GM12878 (cell line): ENCODE measurements at regions not wholly inside any gene's neighbourhood (a gene's known extent, or its start where the extent isn't known, plus 50 kb on each side); places are given as distances from the start of the nearest gene placed in this dataset.

ENCODE experiments used
- ATAC-seq: fragments of 200-7000 bp; cut with Tn5 transposase; 3 replicates; pipeline ENCODE4 v1.9.1; 2020; ENCODE audit warnings: mild to moderate bottlenecking, moderate library complexity
- BruUV-seq: library from RNA; stranded (reverse); fragments of 400-500 nt; replicated peaks from 2 replicates; lab custom pipeline; 2021; lab: Mats Ljungman, UMichigan
- CTCF ChIA-PET: fragments of 300-600 bp; sonication (Branson Sonifier 250); formaldehyde crosslinking; extraction: SDS; loops from one replicate; lab custom pipeline; 2021; ENCODE audit warnings: inconsistent platforms; lab: Yijun Ruan, JAX
- POLR2A ChIA-PET: fragments of 350-600 bp; formaldehyde crosslinking; extraction: SDS; loops from one replicate; lab custom pipeline; 2021; ENCODE audit warnings: inconsistent platforms; lab: Charles Lee
- RAD21 ChIA-PET: fragments of 300-600 bp; sonication (Branson Sonifier 250); formaldehyde crosslinking; loops from one replicate; lab custom pipeline; 2023; ENCODE audit warnings: antibody characterized with exemption; ENCODE audit not compliant: unreplicated experiment; lab: Charles Lee
- SMC1A ChIA-PET: fragments of 300-600 bp; sonication (Branson Sonifier 250); formaldehyde crosslinking; loops from one replicate; lab custom pipeline; 2023; ENCODE audit not compliant: unreplicated experiment, uncharacterized antibody; lab: Charles Lee
- DNase-seq: peaks from one replicate; pipeline ENCODE4 v3.0.0-alpha.2; 2011; ENCODE audit warnings: low read depth, low spot score
- FAIRE-seq: peaks from 3 replicates; lab custom pipeline; 2011; peaks lifted over from hg19 to GRCh38; lab: Jason Lieb, UNC
- H2AFZ ChIP-seq: 2 replicates; pipeline ENCODE4 v1.6.0; 2011; ENCODE audit warnings: low read depth, low read length, control low read depth; ENCODE audit not compliant: control insufficient read depth
- H3K27ac ChIP-seq: 2 replicates; pipeline ENCODE4 v1.5.1; 2011; ENCODE audit warnings: control low read depth; ENCODE audit not compliant: control insufficient read depth, insufficient read depth
- H3K27me3 ChIP-seq, 2 experiments: replicated peaks in 1 of 2; 2 replicates each; pipeline versions ENCODE4 v1.6.0 to v1.6.1; 2011; ENCODE audit warnings: low read length in 1 of 2; ENCODE audit not compliant: control insufficient read depth in 2 of 2, insufficient read depth in 2 of 2
- H3K36me3 ChIP-seq, 2 experiments: 2 replicates each; pipeline ENCODE4 v1.5.1; 2011; ENCODE audit warnings: low read length in 1 of 2; ENCODE audit not compliant: control insufficient read depth in 2 of 2, insufficient read depth in 2 of 2
- H3K4me1 ChIP-seq: 2 replicates; pipeline ENCODE4 v1.6.1; 2011; ENCODE audit warnings: mild to moderate bottlenecking, low read length, moderate library complexity, mixed read lengths; ENCODE audit not compliant: control insufficient read depth, insufficient read depth
- H3K4me2 ChIP-seq: 2 replicates; pipeline ENCODE4 v1.6.0; 2011; ENCODE audit warnings: control low read depth; ENCODE audit not compliant: control insufficient read depth, insufficient read depth
- H3K4me3 ChIP-seq: fragments of 200-600 bp; sonication (generic); 2 replicates; pipeline ENCODE4 v1.5.1; 2016
- H3K79me2 ChIP-seq: 2 replicates; pipeline ENCODE4 v1.6.0; 2011; ENCODE audit warnings: low read length; ENCODE audit not compliant: control insufficient read depth, insufficient read depth
- H3K9ac ChIP-seq: 2 replicates; pipeline ENCODE4 v1.8.0; 2011; ENCODE audit warnings: low read length, control low read depth, mixed read lengths; ENCODE audit not compliant: control insufficient read depth, insufficient read depth
- H3K9me3 ChIP-seq: replicated peaks from 3 replicates; pipeline ENCODE4 v1.5.1; 2011; ENCODE audit warnings: mild to moderate bottlenecking, low read length; ENCODE audit not compliant: control insufficient read depth, insufficient read depth
- H4K20me1 ChIP-seq: 2 replicates; pipeline ENCODE4 v1.6.0; 2011; ENCODE audit not compliant: control insufficient read depth, insufficient read depth
- CHD1 ChIP-seq: IDR thresholded peaks from 2 replicates; pipeline ENCODE4 v1.6.1; 2012; ENCODE audit warnings: low read depth, low read length, improper control_type of control experiment
- CREM ChIP-seq: IDR thresholded peaks from 2 replicates; pipeline ENCODE4 v1.6.1; 2014; ENCODE audit warnings: antibody characterized with exemption, low read depth
- ESRRA ChIP-seq: IDR thresholded peaks from 2 replicates; pipeline ENCODE4 v1.6.1; 2012; ENCODE audit warnings: mild to moderate bottlenecking, low read length, improper control_type of control experiment
- ZNF207 ChIP-seq: fragments of 450-650 bp; IDR thresholded peaks from 2 replicates; pipeline ENCODE4 v1.6.1; 2014; ENCODE audit warnings: antibody characterized with exemption, mild to moderate bottlenecking, borderline replicate concordance
- ZZZ3 ChIP-seq: IDR thresholded peaks from 2 replicates; pipeline ENCODE4 v1.6.1; 2011; ENCODE audit warnings: low read depth; ENCODE audit not compliant: control insufficient read depth, insufficient read length
- WGBS: methylation state at CpG from one replicate; pipeline ENCODE4 v1.1.6; 2016; ENCODE audit warnings: low lambda C conversion rate; ENCODE audit not compliant: insufficient replicate concordance, insufficient coverage; ENCODE audit errors: missing lambda C conversion rate; 5-methylcytosine and 5-hydroxymethylcytosine counted together
- in situ Hi-C: fragments of 300-500 bp; cut with MboI; formaldehyde crosslinking; loops from 9 replicates; pipeline ENCODE4 v1.14.3; 2018; ENCODE audit warnings: mixed read lengths
- intact Hi-C: fragments of 100-400 bp; cut with micrococcal nuclease; formaldehyde crosslinking; loops from one replicate; pipeline ENCODE4 v1.14.2; 2022; ENCODE audit not compliant: unreplicated experiment
- TF ChIP-seq, protein P1 (sequence below): fragments of 450-650 bp; IDR thresholded peaks from 2 replicates; pipeline ENCODE4 v1.6.1; 2016; ENCODE audit warnings: mild to moderate bottlenecking
- TF ChIP-seq, protein P2 (sequence below): fragments of 450-650 bp; IDR thresholded peaks from 2 replicates; pipeline ENCODE4 v1.6.1; 2017; ENCODE audit warnings: antibody characterized with exemption, mild to moderate bottlenecking, moderate library complexity
- TF ChIP-seq, protein P3 (sequence below): IDR thresholded peaks from 2 replicates; pipeline ENCODE4 v1.6.1; 2012; ENCODE audit warnings: low read depth, low read length, improper control_type of control experiment
- TF ChIP-seq, protein P4 (sequence below): IDR thresholded peaks from 2 replicates; pipeline ENCODE4 v1.6.1; 2012; ENCODE audit warnings: improper control_type of control experiment, low read depth, low read length; ENCODE audit not compliant: insufficient replicate concordance

DNA sequence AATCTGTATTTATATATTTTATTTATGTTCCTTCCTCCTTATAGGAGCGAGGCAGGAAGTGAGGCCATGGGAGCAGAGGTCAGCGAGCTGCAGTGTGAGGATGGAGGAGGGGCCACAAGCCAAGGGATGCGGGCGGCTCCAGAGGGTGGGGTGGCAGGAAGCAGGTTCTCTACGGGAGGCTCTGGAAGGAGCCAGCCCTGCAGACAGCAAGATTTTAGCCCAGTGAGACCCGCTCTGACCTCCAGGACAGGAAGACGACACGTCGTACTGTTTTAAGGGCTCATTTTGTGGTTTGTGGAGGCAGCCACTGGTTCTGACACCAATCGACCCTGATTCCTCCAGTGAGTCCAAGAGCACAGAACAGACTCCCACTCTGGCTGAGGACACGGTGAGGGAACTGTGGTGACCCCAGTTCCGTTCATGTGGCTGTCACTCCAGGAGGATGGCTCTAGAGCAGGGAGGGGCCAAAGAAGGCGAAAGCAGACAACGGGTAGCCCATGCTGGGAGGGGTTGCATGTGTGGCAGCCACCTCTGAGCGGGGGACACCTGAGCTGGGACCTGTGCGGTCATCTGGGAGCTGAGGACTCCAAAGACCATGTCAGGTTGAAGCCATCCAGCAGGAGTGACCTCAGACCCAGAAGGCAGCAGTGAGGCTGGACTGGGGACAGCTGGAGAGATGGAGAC, 100.1 kb upstream of the BHLHE23 start (continued):
- TF ChIP-seq, protein P1, sequence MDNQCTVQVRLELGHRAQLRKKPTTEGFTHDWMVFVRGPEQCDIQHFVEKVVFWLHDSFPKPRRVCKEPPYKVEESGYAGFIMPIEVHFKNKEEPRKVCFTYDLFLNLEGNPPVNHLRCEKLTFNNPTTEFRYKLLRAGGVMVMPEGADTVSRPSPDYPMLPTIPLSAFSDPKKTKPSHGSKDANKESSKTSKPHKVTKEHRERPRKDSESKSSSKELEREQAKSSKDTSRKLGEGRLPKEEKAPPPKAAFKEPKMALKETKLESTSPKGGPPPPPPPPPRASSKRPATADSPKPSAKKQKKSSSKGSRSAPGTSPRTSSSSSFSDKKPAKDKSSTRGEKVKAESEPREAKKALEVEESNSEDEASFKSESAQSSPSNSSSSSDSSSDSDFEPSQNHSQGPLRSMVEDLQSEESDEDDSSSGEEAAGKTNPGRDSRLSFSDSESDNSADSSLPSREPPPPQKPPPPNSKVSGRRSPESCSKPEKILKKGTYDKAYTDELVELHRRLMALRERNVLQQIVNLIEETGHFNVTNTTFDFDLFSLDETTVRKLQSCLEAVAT, result no peak
- no peak for TF ChIP-seq CREM

DNA sequence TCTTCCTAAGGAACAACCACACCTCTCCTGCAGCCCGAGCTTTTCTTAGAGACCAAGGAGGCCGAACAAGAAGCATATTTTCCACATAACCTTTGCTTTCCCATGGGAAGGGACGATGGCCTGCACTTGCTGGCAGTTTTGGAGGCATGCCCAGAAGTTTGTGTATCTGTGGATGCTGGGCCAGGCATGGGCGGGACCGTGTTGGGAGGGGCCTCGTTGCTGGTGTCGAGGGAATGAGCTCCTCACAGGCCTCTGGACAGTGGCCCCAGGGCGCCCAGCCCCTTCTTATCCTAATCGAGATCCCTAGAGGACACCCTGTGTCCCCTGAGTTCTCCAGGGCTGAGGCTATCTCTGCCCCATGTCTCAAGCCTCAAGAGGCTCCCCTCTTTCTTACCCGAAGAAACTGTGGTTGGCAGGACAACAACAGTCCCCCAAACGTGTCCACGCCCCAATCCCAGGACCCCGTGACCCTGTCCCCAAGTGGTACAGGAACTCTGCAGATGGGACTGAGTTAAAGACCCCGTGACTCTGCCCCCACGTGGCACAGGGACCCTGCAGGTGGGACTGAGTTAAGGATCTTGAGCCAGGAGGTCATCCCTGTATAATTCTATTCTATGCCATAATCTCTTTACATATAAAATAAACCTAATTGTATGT, 99.5 kb upstream of the BHLHE23 start:
- no peak overlapping the region for H3K4me3 ChIP-seq
- H3K27ac ChIP-seq, result no peak overlapping the region
- FAIRE-seq (no peak), DNase-seq (no peak), ATAC-seq (no peak)
- no peak overlapping the region for H2AFZ ChIP-seq
- H3K79me2 ChIP-seq, result no peaks in the 10 kb centered on the region
- H3K9ac ChIP-seq, result no peak overlapping the region
- H3K9me3 ChIP-seq, result no peaks in the 10 kb centered on the region; the same call in 2 of the 3 replicates
- intact Hi-C loops (no loop called here), in situ Hi-C loops (no loop called here)
- CTCF ChIA-PET, result no interaction called here
- H4K20me1 ChIP-seq, result no peaks in the 10 kb centered on the region
- no peaks in the 10 kb centered on the region for H3K27me3 ChIP-seq
- RAD21 ChIA-PET, result no interaction called here
- 31% methylated on average over 15 of the region's 15 CpGs for WGBS
- 0 out of 2 replicates have a peak, but pooled peaks cover 3% of the 10 kb centered on the region for H3K4me1 ChIP-seq
- SMC1A ChIA-PET, result no interaction called here
- no peak overlapping the region for H3K4me2 ChIP-seq
- POLR2A ChIA-PET, result no interaction called here
- BruUV-seq, result no TSS peak
- H3K36me3 ChIP-seq, result no peaks in the 10 kb centered on the region
- TF ChIP-seq, protein P2, sequence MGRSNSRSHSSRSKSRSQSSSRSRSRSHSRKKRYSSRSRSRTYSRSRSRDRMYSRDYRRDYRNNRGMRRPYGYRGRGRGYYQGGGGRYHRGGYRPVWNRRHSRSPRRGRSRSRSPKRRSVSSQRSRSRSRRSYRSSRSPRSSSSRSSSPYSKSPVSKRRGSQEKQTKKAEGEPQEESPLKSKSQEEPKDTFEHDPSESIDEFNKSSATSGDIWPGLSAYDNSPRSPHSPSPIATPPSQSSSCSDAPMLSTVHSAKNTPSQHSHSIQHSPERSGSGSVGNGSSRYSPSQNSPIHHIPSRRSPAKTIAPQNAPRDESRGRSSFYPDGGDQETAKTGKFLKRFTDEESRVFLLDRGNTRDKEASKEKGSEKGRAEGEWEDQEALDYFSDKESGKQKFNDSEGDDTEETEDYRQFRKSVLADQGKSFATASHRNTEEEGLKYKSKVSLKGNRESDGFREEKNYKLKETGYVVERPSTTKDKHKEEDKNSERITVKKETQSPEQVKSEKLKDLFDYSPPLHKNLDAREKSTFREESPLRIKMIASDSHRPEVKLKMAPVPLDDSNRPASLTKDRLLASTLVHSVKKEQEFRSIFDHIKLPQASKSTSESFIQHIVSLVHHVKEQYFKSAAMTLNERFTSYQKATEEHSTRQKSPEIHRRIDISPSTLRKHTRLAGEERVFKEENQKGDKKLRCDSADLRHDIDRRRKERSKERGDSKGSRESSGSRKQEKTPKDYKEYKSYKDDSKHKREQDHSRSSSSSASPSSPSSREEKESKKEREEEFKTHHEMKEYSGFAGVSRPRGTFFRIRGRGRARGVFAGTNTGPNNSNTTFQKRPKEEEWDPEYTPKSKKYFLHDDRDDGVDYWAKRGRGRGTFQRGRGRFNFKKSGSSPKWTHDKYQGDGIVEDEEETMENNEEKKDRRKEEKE, result no peak
- TF ChIP-seq, protein P3, sequence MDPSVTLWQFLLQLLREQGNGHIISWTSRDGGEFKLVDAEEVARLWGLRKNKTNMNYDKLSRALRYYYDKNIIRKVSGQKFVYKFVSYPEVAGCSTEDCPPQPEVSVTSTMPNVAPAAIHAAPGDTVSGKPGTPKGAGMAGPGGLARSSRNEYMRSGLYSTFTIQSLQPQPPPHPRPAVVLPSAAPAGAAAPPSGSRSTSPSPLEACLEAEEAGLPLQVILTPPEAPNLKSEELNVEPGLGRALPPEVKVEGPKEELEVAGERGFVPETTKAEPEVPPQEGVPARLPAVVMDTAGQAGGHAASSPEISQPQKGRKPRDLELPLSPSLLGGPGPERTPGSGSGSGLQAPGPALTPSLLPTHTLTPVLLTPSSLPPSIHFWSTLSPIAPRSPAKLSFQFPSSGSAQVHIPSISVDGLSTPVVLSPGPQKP, result no peak
- TF ChIP-seq ZNF207, result no peak
- no peak for TF ChIP-seq CHD1
- no peak for TF ChIP-seq ZZZ3
- TF ChIP-seq ESRRA, result no peak
- TF ChIP-seq, protein P4, sequence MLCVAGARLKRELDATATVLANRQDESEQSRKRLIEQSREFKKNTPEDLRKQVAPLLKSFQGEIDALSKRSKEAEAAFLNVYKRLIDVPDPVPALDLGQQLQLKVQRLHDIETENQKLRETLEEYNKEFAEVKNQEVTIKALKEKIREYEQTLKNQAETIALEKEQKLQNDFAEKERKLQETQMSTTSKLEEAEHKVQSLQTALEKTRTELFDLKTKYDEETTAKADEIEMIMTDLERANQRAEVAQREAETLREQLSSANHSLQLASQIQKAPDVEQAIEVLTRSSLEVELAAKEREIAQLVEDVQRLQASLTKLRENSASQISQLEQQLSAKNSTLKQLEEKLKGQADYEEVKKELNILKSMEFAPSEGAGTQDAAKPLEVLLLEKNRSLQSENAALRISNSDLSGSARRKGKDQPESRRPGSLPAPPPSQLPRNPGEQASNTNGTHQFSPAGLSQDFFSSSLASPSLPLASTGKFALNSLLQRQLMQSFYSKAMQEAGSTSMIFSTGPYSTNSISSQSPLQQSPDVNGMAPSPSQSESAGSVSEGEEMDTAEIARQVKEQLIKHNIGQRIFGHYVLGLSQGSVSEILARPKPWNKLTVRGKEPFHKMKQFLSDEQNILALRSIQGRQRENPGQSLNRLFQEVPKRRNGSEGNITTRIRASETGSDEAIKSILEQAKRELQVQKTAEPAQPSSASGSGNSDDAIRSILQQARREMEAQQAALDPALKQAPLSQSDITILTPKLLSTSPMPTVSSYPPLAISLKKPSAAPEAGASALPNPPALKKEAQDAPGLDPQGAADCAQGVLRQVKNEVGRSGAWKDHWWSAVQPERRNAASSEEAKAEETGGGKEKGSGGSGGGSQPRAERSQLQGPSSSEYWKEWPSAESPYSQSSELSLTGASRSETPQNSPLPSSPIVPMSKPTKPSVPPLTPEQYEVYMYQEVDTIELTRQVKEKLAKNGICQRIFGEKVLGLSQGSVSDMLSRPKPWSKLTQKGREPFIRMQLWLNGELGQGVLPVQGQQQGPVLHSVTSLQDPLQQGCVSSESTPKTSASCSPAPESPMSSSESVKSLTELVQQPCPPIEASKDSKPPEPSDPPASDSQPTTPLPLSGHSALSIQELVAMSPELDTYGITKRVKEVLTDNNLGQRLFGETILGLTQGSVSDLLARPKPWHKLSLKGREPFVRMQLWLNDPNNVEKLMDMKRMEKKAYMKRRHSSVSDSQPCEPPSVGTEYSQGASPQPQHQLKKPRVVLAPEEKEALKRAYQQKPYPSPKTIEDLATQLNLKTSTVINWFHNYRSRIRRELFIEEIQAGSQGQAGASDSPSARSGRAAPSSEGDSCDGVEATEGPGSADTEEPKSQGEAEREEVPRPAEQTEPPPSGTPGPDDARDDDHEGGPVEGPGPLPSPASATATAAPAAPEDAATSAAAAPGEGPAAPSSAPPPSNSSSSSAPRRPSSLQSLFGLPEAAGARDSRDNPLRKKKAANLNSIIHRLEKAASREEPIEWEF, result no peak
